ENCODE measurements at regions not wholly inside any gene's neighbourhood (a gene's known extent, or its start where the extent isn't known, plus 50 kb on each side); places are given as distances from the start of the nearest gene placed in this dataset.

GRCh38 chr2:181770150-181770549 is 89.8 kb upstream of the NEUROD1 start:
- no peak for DNase-seq
- Histone ChIP-seq H3K4me3 (no peak overlapping the region), H3K9ac (ENCODE audit: insufficient read depth in 1 of 2, low read length in 2 of 2) (no peak overlapping the region), H3K36me3 (ENCODE audit: control insufficient read depth in 4 of 4, insufficient read depth in 4 of 4, low read length in 4 of 4) (no peaks in the 10 kb centered on the region), H3K4me1 (ENCODE audit: control insufficient read depth in 5 of 5, insufficient read depth in 5 of 5, low read length in 5 of 5) (peaks cover 0 to 2% (median 0%) of the 10 kb centered on the region in 5 donors), H3K27ac (ENCODE audit: low read depth in 1 of 2, low read length in 1 of 2) (no peak overlapping the region), H3K27me3 (ENCODE audit: control insufficient read depth in 3 of 3, insufficient read depth in 3 of 3, low read length in 2 of 3) (no peaks in the 10 kb centered on the region), H3K9me3 (ENCODE audit: control insufficient read depth in 4 of 4, insufficient read depth in 3 of 4, low read length in 3 of 4) (no peaks in the 10 kb centered on the region)
- no peak for ATAC-seq (ENCODE audit: insufficient read depth, low FRiP score)
- TF ChIP-seq CTCF (IDR thresholded peaks at IDR 0.05; ENCODE audit: control extremely low read depth, extremely low read depth) = no peak

- DNase-seq (no peak), ATAC-seq (ENCODE audit: insufficient read depth, low FRiP score) (no peak)
- Histone ChIP-seq H3K9me3 (ENCODE audit: control insufficient read depth in 4 of 4, insufficient read depth in 3 of 4, low read length in 3 of 4) (no peaks in the 10 kb centered on the region), H3K27me3 (ENCODE audit: control insufficient read depth in 3 of 3, insufficient read depth in 3 of 3, low read length in 2 of 3) (no peaks in the 10 kb centered on the region), H3K4me1 (ENCODE audit: control insufficient read depth in 5 of 5, insufficient read depth in 5 of 5, low read length in 5 of 5) (peaks cover 0 to 2% (median 0%) of the 10 kb centered on the region in 5 donors), H3K27ac (ENCODE audit: low read depth in 1 of 2, low read length in 1 of 2) (no peak overlapping the region), H3K4me3 (no peak overlapping the region), H3K9ac (ENCODE audit: insufficient read depth in 1 of 2, low read length in 2 of 2) (no peak overlapping the region), H3K36me3 (ENCODE audit: control insufficient read depth in 4 of 4, insufficient read depth in 4 of 4, low read length in 4 of 4) (no peaks in the 10 kb centered on the region)
- no peak for TF ChIP-seq CTCF (IDR thresholded peaks at IDR 0.05; ENCODE audit: control extremely low read depth, extremely low read depth)
- 73 to 80% methylated on average over 2 of the region's 2 CpGs for WGBS, 2 donors
These were observed 91.0 kb upstream of the NEUROD1 start for GRCh38 chr2:181771356-181771755.

- H3K4me3 ChIP-seq = no peak overlapping the region
These were observed 92.0 kb upstream of the NEUROD1 start for GRCh38 chr2:181772334-181772733.

More at GRCh38 chr2:181772334-181772733, 92.0 kb upstream of the NEUROD1 start:
- Histone ChIP-seq H3K9ac (ENCODE audit: insufficient read depth in 1 of 2, low read length in 2 of 2) (no peak overlapping the region), H3K4me1 (ENCODE audit: control insufficient read depth in 5 of 5, insufficient read depth in 5 of 5, low read length in 5 of 5) (peaks cover 0 to 2% (median 0%) of the 10 kb centered on the region in 5 donors), H3K27me3 (ENCODE audit: control insufficient read depth in 3 of 3, insufficient read depth in 3 of 3, low read length in 2 of 3) (no peaks in the 10 kb centered on the region), H3K9me3 (ENCODE audit: control insufficient read depth in 4 of 4, insufficient read depth in 3 of 4, low read length in 3 of 4) (no peaks in the 10 kb centered on the region), H3K36me3 (ENCODE audit: control insufficient read depth in 4 of 4, insufficient read depth in 4 of 4, low read length in 4 of 4) (no peaks in the 10 kb centered on the region), H3K27ac (ENCODE audit: low read depth in 1 of 2, low read length in 1 of 2) (no peak overlapping the region)
- TF ChIP-seq CTCF (IDR thresholded peaks at IDR 0.05; ENCODE audit: control extremely low read depth, extremely low read depth) = no peak
- DNase-seq = no peak
- WGBS, 2 donors = 92 to 98% methylated on average over 4 of the region's 4 CpGs
- no peak for ATAC-seq (ENCODE audit: insufficient read depth, low FRiP score)
